ENCODE measurements at regions not wholly inside any gene's neighbourhood (a gene's known extent, or its start where the extent isn't known, plus 50 kb on each side); places are given as distances from the start of the nearest gene placed in this dataset.

- no peak overlapping the region for H3K4me3 ChIP-seq
- H3K27me3 ChIP-seq, result no peaks in the 10 kb centered on the region
- TF ChIP-seq, protein P1, sequence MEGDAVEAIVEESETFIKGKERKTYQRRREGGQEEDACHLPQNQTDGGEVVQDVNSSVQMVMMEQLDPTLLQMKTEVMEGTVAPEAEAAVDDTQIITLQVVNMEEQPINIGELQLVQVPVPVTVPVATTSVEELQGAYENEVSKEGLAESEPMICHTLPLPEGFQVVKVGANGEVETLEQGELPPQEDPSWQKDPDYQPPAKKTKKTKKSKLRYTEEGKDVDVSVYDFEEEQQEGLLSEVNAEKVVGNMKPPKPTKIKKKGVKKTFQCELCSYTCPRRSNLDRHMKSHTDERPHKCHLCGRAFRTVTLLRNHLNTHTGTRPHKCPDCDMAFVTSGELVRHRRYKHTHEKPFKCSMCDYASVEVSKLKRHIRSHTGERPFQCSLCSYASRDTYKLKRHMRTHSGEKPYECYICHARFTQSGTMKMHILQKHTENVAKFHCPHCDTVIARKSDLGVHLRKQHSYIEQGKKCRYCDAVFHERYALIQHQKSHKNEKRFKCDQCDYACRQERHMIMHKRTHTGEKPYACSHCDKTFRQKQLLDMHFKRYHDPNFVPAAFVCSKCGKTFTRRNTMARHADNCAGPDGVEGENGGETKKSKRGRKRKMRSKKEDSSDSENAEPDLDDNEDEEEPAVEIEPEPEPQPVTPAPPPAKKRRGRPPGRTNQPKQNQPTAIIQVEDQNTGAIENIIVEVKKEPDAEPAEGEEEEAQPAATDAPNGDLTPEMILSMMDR (IDR thresholded peaks at IDR 0.05; ENCODE audit: low read depth, low read length), result no peak
- H3K36me3 ChIP-seq, result no peaks in the 10 kb centered on the region
- H3K4me1 ChIP-seq (ENCODE audit: low read depth), result no peaks in the 10 kb centered on the region
- H3K27ac ChIP-seq, result no peak overlapping the region
- H3K9me3 ChIP-seq (ENCODE audit: low read depth), result no peaks in the 10 kb centered on the region
- DNase-seq (ENCODE audit: low read depth in 1 of 2, low spot score in 1 of 2), result no peak
Observed at GRCh38 chr4:4709736-4710135, 149.7 kb upstream of the MSX1 start.

DNA sequence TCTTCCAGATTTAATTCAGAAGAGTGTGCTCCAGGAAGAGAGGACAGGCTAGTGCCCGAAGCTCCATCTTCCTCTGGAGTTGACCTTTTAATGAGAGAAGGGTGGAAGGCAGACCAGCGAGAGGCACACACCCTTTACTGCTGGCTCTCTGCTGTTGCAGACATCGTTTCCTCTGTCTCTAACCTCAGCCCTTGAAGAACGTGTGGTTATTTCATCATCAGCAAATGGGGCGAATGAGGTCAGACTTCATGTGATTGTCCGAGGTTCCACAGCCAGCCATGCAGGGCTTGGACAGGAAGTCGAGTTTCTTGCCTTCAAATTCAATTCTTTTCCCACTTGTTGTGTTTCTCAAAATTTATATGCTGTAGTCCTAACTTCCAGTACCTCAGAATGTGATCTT, 155.2 kb upstream of the MSX1 start:
- Histone ChIP-seq H3K9me3 (ENCODE audit: low read depth) (no peaks in the 10 kb centered on the region), H3K36me3 (no peaks in the 10 kb centered on the region), H3K4me3 (no peak overlapping the region), H3K4me1 (ENCODE audit: low read depth) (no peaks in the 10 kb centered on the region), H3K27ac (no peak overlapping the region), H3K27me3 (no peaks in the 10 kb centered on the region)
- DNase-seq (ENCODE audit: low read depth in 1 of 2, low spot score in 1 of 2), result peak in 1 of 2 donors; percentile 60
- TF ChIP-seq, protein P1 (IDR thresholded peaks at IDR 0.05; ENCODE audit: low read depth, low read length), result no peak

DNA sequence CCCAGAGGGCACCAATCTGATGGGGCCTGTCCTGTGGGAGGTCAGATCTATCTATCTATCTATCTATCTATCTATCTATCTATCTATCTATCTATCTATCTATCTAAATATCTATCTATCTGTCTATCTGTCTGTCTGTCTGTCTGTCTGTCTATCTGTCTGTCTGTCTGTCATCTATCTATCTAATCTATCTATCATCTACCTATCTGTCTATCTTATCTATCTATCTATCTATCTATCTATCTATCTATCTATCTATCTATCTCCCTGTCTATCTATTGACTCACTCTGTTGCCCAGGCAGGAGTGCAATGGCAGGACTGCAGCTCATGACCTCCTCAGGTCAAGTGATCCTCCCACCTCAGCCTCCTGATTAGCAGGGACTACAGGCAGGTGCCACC, 155.7 kb upstream of the STX18 start:
- H3K4me3 ChIP-seq, result no peak overlapping the region
- DNase-seq (ENCODE audit: low read depth in 1 of 2, low spot score in 1 of 2), result no peak
- TF ChIP-seq, protein P1 (IDR thresholded peaks at IDR 0.05; ENCODE audit: low read depth, low read length), result no peak
- H3K4me1 ChIP-seq (ENCODE audit: low read depth), result peaks cover 12% of the 10 kb centered on the region
- no peaks in the 10 kb centered on the region for H3K27me3 ChIP-seq
- H3K27ac ChIP-seq, result no peak overlapping the region
- no peaks in the 10 kb centered on the region for H3K36me3 ChIP-seq
- no peaks in the 10 kb centered on the region for H3K9me3 ChIP-seq (ENCODE audit: low read depth)

- H3K27ac ChIP-seq, result no peak overlapping the region
- no peaks in the 10 kb centered on the region for H3K36me3 ChIP-seq
- no peak overlapping the region for H3K4me3 ChIP-seq
- H3K4me1 ChIP-seq (ENCODE audit: low read depth), result peaks cover 12% of the 10 kb centered on the region
- DNase-seq (ENCODE audit: low read depth in 1 of 2, low spot score in 1 of 2), result no peak
- no peaks in the 10 kb centered on the region for H3K27me3 ChIP-seq
- TF ChIP-seq, protein P1 (IDR thresholded peaks at IDR 0.05; ENCODE audit: low read depth, low read length), result no peak
- H3K9me3 ChIP-seq (ENCODE audit: low read depth), result no peaks in the 10 kb centered on the region
Observed at GRCh38 chr4:4696530-4696929, 154.7 kb upstream of the STX18 start.

DNA sequence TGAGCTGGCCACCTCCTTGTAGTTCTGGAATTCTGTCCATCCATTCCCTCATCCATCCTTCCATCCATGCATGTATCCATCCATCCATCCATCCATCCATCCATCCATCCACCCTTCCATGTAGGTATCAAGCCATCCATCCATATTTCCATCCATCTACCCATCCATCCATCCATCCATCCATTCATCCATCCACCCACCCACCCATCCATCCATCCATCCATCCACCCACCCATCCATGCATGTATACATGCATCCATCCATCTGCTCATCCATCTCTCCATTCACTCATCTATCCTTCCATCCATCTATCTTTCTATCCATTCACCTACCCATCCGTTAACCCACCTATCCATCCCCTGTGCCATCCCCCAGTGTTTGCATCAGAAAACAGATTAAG, 153.6 kb upstream of the STX18 start:
- no peak for DNase-seq (ENCODE audit: low read depth in 1 of 2, low spot score in 1 of 2)
- Histone ChIP-seq H3K4me3 (no peak overlapping the region), H3K27me3 (no peaks in the 10 kb centered on the region), H3K9me3 (ENCODE audit: low read depth) (no peaks in the 10 kb centered on the region), H3K4me1 (ENCODE audit: low read depth) (peaks cover 12% of the 10 kb centered on the region), H3K27ac (no peak overlapping the region), H3K36me3 (no peaks in the 10 kb centered on the region)
- TF ChIP-seq, protein P1 (IDR thresholded peaks at IDR 0.05; ENCODE audit: low read depth, low read length), result no peak

GRCh38 chr4:4694827-4695226, 153.0 kb upstream of the STX18 start:
- H3K27ac ChIP-seq, result peak overlapping the region; percentile 41

More at GRCh38 chr4:4694827-4695226, 153.0 kb upstream of the STX18 start:
- Histone ChIP-seq H3K4me1 (ENCODE audit: low read depth) (peaks cover 12% of the 10 kb centered on the region), H3K36me3 (no peaks in the 10 kb centered on the region), H3K4me3 (no peak overlapping the region), H3K9me3 (ENCODE audit: low read depth) (no peaks in the 10 kb centered on the region), H3K27me3 (no peaks in the 10 kb centered on the region)
- DNase-seq (ENCODE audit: low read depth in 1 of 2, low spot score in 1 of 2), result no peak
- TF ChIP-seq, protein P1 (IDR thresholded peaks at IDR 0.05; ENCODE audit: low read depth, low read length), result no peak
